NOMO-1 treated with dmso at 0.1 percent for 144 hours (cell line): ENCODE measurements at regions not wholly inside any gene's neighbourhood (a gene's known extent, or its start where the extent isn't known, plus 50 kb on each side); places are given as distances from the start of the nearest gene placed in this dataset.

Source experiments
- DNase-seq: peaks from one replicate; lab custom pipeline; 2025; ENCODE audit not compliant: unreplicated experiment; lab: John Stamatoyannopoulos, UW

DNA sequence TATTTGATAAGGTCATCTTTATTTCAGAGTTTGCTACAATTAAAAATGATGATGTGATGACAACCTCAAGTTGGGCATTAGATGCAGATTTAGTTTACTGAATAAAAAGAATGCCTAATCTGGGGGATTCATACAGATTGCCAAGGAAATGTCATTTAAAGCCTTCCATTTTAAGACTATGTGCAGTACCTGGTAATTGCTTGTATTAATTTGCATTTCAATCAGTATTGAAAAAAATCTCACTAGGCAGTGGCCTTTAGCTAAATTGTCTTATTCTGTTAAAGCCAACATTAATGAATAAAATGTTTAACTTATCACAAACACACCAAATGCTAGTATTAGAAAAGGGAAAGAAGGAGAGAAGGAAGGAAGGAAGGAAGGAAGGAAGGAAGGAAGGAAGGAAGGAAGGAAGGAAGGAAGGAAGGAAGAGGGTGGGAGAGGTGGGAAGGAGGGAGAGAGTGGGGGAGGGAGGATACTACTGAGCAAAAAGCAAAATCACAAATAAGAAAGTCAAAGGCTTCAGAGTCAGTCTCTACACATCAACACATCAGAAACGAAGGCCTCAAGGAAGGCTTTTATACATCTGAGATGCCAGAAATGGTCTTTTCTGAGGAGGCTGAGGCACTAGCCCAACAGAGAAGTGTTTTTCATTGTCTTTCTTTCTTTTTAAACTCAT lies 271.1 kb upstream of the CLEC14A start:
- no peak for DNase-seq

GRCh38 chr14:38524636-38525509 lies 269.0 kb upstream of the CLEC14A start:
- DNase-seq, result no peak

DNA sequence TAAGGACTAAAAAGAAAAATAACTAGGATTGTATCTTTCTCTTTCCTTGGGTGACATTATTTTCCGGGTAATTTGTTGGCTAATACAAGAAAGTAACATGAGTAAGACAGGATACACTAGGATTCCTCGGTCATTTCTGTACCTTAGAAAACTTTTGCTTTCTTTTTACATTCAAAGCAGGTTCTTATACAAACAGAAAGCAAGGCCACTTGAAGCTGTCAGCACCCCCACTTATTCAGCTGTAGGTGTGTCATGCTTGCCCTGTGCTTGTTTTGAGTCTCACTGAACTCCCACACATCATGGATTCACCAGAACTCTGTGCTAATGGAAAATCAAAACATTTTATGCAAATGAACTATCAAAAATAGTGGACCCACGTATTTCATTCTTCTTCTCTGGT lies 266.8 kb upstream of the CLEC14A start:
- no peak for DNase-seq

DNA sequence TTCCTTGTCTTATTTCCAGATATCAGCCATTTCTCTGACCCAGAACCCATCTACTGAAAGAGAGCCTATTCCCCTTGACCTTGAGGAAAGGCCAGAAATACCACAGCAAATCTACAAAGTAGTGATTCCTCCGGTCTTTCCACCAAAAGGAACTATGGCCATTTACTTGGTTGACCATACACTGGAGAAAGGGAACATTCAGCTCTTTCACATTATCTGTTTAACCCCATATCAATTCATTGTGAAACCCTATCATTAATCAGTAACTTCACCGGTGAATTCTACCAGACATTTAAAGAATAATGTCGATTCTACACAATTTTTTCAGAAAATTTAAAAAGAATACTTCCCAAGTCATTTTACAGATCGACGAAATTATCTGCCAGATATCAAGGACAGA lies 265.7 kb upstream of the CLEC14A start:
- DNase-seq, result no peak

- DNase-seq, result no peak
Measured at GRCh38 chr14:38517426-38517825, 261.5 kb upstream of the CLEC14A start.

DNA sequence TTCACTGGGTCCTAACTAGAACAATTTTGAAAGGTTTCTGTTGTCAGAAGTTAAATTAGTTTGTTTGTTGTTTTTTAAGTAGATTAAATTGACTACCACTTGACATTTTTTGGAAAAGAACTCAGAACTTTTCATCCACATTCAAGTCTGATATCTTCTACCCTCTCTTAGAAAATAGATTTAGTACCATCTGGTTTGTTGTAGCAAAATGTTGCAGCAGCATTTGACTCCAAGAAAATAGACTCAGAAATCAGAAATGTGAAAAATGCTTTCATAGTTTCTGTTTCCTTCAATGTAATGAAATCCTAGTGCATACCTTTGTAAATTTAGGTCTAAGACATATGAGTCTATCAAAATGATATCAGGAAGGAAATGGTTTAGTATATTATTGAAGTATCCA lies 256.3 kb upstream of the CLEC14A start:
- DNase-seq, result no peak

- no peak for DNase-seq
Measured at GRCh38 chr14:38507299-38507698, 251.4 kb upstream of the CLEC14A start.

GRCh38 chr14:38505973-38506249 lies 250.0 kb upstream of the CLEC14A start:
- DNase-seq, result no peak

- no peak for DNase-seq
Measured at GRCh38 chr14:38505221-38505972, 249.5 kb upstream of the CLEC14A start.

GRCh38 chr14:38504175-38504574 lies 248.3 kb upstream of the CLEC14A start:
- no peak for DNase-seq

DNA sequence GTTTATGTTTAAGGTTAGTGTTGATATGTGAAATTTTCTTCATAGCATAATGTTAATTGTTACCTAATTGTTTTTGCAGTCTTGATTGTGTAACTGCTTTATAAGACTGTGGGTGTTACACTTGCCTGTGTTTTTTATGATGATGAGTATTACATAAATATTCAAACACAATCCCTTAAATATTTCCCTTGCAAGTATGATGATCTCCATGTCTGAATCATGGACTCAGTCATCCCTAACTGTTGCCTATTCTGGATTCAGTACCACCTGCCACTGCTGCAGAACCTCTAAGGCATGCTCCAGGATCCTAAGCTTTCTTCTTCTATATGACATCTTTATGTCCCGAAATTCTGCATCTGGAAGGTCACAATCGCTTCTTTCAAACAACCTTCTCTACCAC lies 246.3 kb upstream of the CLEC14A start:
- no peak for DNase-seq

- DNase-seq, result no peak
Measured at GRCh38 chr14:38500125-38500524, 244.2 kb upstream of the CLEC14A start.

DNA sequence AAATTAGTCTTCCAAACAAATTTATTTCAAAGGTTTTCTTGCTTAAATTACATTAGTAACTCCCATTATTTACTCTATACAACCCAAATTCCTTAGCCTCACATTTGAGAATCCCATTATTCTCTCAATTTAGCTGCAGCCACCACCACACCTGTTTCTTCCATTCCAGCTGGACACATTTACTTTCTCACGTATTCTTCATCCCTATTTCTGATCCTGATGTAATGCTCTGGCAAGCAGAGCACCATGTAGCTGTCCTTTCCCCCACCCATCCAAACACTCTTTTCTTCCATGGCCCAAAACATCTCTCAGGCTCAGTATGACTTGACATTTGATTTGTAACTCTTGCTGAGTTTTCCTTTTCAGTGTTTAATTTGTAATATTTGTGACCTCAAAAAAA lies 240.2 kb upstream of the CLEC14A start:
- no peak for DNase-seq

DNA sequence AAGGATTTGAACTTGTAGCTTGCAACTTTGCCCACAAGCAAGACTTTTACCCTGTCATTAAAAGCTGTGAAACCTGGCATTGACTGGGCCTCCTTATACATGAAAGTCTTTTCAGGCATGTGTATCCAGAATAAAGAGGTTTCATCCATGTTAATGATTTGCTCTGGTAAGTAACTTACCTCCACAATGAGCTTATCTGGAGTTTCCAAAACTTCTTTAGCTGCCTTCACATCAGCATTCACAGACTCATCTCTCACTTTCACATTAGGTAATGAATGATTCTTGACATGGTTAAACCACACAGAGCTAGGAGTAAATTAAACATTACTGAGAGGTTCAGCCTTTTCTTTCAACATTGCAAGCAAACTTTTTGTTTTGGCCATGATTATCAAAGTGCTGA lies 234.4 kb upstream of the CLEC14A start:
- DNase-seq, result no peak

DNA sequence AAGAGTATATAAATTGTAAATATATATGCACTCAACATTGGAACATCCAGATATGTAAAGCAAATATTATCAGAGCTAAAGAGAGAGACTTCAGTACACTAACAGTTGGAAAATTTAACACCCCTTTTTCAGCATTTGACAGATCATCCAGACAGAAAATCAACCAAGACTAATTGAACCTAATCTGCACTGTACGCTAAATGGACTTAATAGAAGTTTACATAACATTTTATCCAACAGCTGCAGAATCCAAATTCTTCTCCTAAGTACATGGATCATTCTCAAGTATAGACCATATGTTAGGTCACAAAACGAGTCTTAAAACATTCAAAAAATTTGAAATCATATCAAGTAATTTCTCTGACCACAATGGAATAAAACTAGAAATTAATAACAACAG lies 229.1 kb upstream of the CLEC14A start:
- DNase-seq, result no peak

- no peak for DNase-seq
Measured at GRCh38 chr14:38481952-38482678, 226.2 kb upstream of the CLEC14A start.

GRCh38 chr14:38469156-38469555 lies 213.3 kb upstream of the CLEC14A start:
- no peak for DNase-seq

GRCh38 chr14:38442208-38442607 lies 186.3 kb upstream of the CLEC14A start:
- no peak for DNase-seq

- no peak for DNase-seq
Measured at GRCh38 chr14:38432186-38432585, 176.3 kb upstream of the CLEC14A start.

- DNase-seq, result no peak
Measured at GRCh38 chr14:38431156-38431555, 175.3 kb upstream of the CLEC14A start.

DNA sequence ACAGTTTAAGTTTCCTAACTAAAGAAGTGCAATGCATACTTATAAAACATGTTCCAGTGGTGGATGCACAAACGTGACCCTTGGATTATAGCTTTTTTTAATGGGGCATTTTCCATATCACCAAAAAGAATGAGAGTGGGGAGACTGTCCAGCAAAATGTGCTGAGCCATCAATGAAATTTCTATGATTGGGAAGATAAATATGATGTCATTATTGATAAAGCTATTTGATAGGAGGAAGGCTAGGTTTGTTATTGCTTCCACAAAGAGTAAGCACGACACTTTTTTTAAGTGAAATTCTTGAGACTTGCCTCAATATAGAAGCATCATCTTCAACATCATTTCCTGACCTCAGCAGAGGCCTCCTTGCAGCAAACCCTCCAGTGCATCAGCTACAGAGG lies 174.6 kb upstream of the CLEC14A start:
- no peak for DNase-seq
